NCI-H2227 (cell line): ENCODE measurements at regions not wholly inside any gene's neighbourhood (a gene's known extent, or its start where the extent isn't known, plus 50 kb on each side); places are given as distances from the start of the nearest gene placed in this dataset.
"Not testable (repeated sequence)": the region's sequence is repeated elsewhere in the genome, so short reads cannot be mapped to it uniquely, and the experiment has no call there.

Source experiments
- DNase-seq: peaks from one replicate; lab custom pipeline; 2025; ENCODE audit not compliant: unreplicated experiment; lab: John Stamatoyannopoulos, UW

- DNase-seq = no peak
Measured at GRCh38 chr2:153308466-153308865, 170.1 kb downstream of the RPRM start.

GRCh38 chr2:153307223-153307622 lies 171.3 kb downstream of the RPRM start:
- no peak for DNase-seq

DNA sequence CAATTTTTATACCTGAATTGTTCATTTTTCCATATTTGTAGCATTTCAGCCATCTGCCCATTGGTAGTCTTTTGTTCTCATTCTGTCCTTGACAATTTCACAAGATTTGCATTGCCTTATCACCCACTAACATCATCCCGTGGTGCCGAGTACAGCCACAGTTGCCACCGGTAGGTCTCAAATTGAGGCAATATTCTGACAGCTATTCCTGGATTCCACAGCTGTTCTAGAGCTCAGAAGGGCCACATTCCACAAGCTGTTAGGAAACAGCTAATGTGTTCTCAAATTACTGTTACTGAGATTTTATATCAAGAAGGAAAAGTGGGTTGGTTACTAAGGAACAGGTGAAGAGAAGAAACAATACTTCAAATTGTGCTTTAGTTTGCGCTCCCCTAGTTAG lies 178.8 kb downstream of the RPRM start:
- DNase-seq = no peak

GRCh38 chr2:153299217-153299616 lies 179.3 kb downstream of the RPRM start:
- DNase-seq = no peak

DNA sequence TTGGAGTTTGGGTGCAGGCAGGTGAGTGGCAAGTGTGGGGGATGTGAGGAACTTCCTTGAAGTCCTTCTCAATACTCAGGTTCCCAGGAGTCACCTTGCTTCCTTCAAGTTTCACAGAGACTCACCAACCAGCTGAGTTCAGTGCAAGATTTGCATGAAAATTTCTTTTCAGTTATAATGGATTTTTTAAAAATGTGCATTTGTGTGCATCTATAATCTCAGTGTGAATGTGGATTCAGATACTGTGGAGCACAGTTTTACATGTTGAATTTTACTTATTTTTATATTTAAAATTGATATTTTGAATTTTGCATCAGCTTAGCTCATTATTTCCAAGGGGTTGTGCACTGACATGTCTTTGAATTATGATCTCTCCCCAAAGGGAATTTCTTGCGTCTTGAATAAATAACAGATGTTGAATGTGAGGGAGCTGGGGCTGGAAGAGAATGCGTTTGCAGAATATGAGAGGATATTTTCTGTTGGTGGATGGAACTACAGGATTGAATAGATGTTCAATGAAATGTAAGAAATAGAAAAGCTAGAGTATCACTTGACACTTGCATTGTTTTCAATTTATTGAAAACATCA lies 184.3 kb downstream of the RPRM start:
- no peak for DNase-seq

DNA sequence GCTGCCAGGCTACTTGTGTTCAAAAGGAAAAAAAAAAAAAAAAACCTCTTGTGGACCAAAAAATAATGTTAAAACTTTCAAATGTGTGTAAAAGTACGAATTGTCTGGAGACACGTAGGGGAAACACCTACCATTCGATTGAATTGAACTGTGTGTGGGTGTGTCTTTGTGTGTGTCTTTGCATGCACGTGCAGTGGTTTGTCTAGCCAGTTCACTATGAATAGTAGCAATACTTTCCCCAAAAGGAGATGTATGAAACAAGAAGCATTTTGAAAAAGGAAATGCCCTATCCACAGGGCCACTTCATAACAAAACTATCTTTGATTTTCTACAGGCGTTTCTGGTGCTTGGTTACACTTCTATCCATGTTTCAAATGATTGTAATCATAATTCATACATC lies 186.8 kb downstream of the RPRM start:
- no peak for DNase-seq

DNA sequence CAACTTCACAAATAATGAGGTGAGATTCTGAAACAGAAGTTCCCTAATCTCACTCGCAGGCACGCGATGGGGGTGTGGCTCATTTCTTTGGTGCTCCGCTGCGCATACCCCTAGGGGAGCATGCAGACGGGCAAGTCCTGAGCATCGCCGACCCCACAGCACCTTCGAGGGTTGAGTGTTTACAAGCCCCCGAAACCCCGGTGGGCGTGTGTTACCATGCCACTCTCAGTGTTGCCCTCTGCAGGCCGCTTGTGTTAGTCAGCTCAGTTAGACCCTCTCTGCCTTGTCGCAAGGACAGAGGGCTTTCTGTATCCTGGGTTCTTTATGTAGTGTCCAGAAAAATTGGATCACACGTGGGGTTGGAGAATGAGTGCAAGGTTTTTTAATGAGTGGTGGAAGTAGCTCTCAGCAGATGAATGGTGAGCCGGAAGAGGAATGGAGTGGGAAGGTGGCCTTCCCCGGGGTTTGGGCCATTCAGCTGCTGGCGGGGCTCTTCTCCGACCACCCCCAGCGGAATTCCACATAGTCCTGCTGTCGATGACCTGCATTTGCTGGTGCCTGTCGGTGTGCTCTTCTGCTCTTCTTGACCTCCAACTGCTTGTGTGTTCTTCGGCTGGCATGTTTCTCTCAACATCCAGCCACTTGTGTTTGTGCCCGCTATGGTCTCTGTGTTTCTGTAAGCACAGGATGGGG lies 191.3 kb downstream of the RPRM start:
- DNase-seq = peak; percentile 65

- no peak for DNase-seq
Measured at GRCh38 chr2:153268941-153269461, 209.6 kb downstream of the RPRM start.

- DNase-seq = not testable (repeated sequence)
Measured at GRCh38 chr2:153256876-153257275, 221.7 kb downstream of the RPRM start.

DNA sequence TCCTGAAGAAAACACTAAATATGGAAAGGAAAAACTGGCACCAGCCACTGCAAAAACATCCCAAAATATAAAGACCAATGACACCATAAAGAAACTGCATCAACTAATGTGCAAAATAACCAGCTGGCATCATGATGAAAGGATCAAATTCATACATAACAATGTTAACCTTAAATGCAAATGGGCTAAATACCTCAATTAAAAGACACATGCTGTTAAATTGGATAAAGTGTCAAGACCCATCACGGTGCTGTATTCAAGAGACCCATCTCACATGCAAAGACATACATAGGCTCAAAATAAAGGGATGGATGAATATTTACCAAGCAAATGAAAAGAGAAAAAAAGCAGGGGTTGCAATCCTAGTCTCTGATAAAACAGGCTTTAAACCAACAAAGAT lies 231.9 kb downstream of the RPRM start:
- DNase-seq = not testable (repeated sequence)

DNA sequence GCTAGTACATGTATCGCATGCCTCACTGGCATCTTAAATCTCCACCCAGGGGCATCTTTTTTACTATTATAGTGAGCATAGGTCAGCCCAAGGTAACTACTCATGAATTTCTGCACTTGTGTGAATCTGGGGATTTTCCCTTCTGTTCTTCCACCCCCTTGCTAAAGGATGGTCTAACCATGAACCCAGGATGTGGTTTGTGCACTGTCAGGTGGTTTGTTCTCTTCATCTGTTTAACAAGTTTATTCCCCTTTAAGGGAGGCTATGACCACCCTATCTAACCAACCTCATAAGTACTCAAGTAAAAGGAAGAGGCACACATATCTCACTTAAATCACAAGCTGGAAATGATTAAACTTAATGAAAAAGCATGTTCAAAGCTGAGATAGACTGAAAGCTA lies 243.0 kb downstream of the RPRM start:
- DNase-seq = no peak

DNA sequence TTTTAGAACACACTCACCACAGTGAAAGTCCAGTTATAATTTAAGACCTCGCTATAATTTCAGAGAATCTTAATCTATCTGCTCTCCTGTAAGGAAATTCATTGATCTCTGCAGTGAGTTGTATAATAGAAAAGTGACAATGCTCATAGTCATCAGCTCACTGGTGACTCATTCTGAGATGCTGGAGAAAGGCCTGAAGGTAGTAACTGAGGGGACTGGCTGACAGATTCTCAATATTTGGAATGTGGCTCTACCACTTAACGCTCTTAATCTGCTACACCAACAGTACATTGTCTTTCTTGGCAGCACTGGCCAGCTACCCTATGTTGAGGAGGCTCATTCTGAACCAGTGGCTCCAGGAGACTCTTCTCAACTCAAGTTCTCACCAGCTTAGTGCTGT lies 246.1 kb downstream of the RPRM start:
- DNase-seq = no peak

DNA sequence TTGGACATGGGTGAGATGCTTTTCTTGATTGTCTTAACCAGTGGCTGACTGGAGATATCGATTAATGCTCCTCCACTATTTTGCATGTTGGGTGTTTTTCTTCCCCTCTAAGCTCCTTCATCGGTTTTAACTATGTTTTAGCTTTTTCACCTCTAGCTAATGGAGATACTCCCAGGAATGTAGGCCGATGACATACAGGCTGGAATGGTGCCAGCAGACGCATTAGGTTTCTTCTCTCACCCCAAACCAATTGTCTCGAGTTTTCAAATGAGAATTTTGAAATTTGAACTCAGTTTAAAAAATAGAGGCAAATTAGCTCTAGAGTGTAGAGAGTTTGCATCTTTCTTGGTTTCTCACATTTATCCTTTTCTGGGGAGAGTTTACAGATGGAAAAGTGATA lies 247.6 kb downstream of the RPRM start:
- peak; percentile 66 for DNase-seq

- no peak for DNase-seq
Measured at GRCh38 chr2:153228904-153229303, 249.7 kb downstream of the RPRM start.

DNA sequence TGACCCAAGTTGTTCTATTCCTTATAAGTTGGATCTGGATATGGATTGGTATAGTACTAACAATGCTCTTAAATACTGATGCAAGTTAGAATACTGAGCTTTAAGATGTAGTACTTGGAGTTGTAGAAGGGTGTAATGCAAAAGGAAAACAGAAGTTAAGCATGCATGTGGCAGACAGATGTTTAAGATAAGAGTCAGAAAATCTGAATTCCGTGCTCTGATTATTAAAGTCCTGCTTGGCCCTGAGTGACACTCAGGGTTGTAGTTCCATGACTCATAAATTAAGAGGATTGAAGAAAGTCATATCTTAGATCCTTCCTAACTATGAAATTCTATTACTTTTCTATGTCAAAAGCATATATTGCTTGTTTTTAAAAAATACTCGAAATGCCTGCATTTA lies 250.6 kb downstream of the RPRM start:
- no peak for DNase-seq

DNA sequence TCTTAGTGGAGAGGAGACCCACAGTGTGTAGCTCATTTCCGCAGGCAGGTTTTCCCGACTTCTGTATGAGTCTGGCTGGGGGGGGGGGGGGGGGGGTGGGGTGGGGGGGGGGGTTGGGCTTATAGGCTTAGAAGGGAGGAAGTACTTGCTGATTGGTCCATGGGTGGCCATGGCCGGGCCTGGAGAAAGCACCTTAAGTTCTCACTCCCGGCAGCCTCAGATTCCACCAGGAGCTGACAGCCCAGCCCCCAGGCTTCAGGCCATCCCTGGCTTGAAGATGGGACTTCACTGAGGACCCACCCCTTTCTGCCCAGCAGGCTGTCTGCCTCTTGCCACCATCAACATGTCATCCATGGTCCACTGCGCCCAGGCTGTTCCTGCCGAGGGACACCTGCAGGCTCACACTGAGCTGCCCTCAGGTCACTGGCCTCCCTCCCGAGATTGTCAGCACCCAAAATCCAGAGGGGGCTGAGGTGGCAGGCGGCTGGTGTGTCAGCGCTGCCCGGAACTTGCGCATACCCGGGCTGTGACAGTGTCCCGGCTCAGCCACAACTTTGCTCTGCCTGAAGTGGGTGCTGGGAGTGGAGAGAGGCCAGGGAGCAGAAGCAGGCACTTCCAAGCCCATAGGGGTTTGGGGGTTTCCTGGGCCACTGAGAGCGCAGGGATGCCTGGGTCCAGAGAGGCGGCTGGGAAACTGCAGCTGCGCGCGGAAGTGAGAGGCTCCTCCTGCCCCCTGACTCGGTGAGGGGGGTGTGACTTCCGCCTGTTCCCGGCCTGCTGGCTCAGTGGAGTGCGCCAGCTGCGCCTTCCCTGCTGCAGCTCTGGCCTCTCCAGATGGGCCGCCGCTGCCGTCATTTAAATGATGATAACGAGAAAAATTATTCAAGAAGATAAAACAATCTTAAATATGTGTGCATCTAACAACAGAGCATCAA lies 256.1 kb downstream of the RPRM start:
- peak; percentile 79 for DNase-seq

DNA sequence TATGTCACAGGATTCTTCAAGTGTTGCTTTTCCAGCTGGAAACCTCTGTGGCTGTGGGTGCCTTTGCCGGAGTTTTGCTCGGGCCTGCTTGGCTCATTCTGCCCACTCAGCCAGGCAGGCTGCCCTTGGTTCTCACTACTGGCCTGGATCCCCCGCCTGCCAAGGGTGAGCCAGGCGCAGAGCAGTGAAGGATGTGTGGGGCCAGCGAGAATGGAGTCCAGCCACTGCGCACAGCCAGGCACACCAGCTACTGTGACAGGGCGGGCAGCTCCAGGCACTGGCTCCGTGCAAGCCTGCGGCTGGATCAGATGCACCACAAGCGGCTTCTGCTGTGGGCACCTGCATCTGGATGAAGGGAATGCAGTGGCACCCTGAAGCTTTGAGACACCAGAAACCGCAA lies 257.1 kb downstream of the RPRM start:
- no peak for DNase-seq

DNA sequence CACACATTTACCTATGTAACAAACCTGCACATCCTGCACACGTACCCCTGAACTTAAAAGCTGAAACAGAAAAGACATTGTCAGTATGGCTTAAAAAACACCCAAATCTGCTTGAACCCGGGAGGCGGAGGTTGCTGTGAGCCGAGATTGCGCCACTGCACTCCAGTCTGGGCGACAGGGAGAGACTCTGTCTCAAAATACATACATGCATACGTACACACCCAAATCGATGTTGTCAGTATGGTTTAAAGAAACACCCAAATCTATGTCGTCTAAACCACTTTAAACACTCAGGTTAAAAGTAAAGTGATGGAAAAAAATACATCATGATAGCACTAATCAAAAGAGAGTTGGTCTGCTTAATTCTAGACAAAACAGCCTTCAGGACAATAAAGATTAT lies 257.5 kb downstream of the RPRM start:
- DNase-seq = no peak

DNA sequence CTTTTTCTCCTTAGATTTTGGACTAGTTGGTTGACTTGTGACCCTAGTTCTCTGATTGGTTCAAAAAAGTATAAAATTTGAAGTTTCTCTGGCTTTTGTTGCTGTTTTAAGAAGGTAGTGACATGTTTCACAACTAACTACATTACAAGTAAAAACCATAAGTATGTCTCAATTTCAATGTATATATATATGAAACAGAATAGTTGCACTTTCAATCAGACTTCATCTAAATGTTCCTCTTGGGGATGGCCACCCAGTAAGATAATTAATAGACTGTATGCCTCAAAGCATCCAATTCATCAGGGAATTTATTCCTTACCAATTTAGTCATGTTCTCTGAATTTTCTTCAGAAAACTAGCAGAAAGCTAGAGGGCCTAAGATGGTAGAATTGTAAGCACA lies 259.7 kb downstream of the RPRM start:
- no peak for DNase-seq

- no peak for DNase-seq
Measured at GRCh38 chr2:153214337-153214736, 264.2 kb downstream of the RPRM start.

GRCh38 chr2:153213022-153213421 lies 265.5 kb downstream of the RPRM start:
- DNase-seq = no peak
